ENCODE measurements at regions not wholly inside any gene's neighbourhood (a gene's known extent, or its start where the extent isn't known, plus 50 kb on each side); places are given as distances from the start of the nearest gene placed in this dataset.

- TF ChIP-seq CTCF (IDR thresholded peaks at IDR 0.05; ENCODE audit: borderline replicate concordance, extremely low read depth, insufficient read depth): no peak
Measured at GRCh38 chr12:75592638-75593335, 81.4 kb upstream of the KRR1 start.

GRCh38 chr12:75592086-75592485 lies 80.7 kb upstream of the KRR1 start:
- no peaks in the 10 kb centered on the region for H3K36me3 ChIP-seq (ENCODE audit: control insufficient read depth in 2 of 3, insufficient read depth in 3 of 3, low read length in 3 of 3)
- FAIRE-seq: no peak
- no peak for DNase-seq
- H3K9ac ChIP-seq (ENCODE audit: low read length in 3 of 3): no peak overlapping the region
- intact Hi-C loops (cut with DNase I): no loop called here
- no peak overlapping the region for H3K27ac ChIP-seq (ENCODE audit: low read depth in 2 of 2, low read length in 2 of 2)
- H3K9me3 ChIP-seq (ENCODE audit: control insufficient read depth in 2 of 3, insufficient read depth in 1 of 3, low read length in 3 of 3): no peaks in the 10 kb centered on the region
- no peaks in the 10 kb centered on the region for H3K4me1 ChIP-seq (ENCODE audit: control insufficient read depth in 2 of 3, insufficient read depth in 2 of 3, low read depth in 1 of 3, low read length in 3 of 3)
- no peak for TF ChIP-seq CTCF (IDR thresholded peaks at IDR 0.05; ENCODE audit: borderline replicate concordance, extremely low read depth, insufficient read depth)
- H3K27me3 ChIP-seq (ENCODE audit: control insufficient read depth, insufficient read depth, low read length): no peaks in the 10 kb centered on the region
- H3K4me3 ChIP-seq (ENCODE audit: low read length in 3 of 3): no peak overlapping the region

More at GRCh38 chr12:75592638-75593335, 81.4 kb upstream of the KRR1 start:
- intact Hi-C loops (cut with DNase I): no loop called here
- Histone ChIP-seq H3K27me3 (ENCODE audit: control insufficient read depth, insufficient read depth, low read length) (no peaks in the 10 kb centered on the region), H3K4me1 (ENCODE audit: control insufficient read depth in 2 of 3, insufficient read depth in 2 of 3, low read depth in 1 of 3, low read length in 3 of 3) (no peaks in the 10 kb centered on the region), H3K27ac (ENCODE audit: low read depth in 2 of 2, low read length in 2 of 2) (no peak overlapping the region), H3K4me3 (ENCODE audit: low read length in 3 of 3) (no peak overlapping the region), H3K9me3 (ENCODE audit: control insufficient read depth in 2 of 3, insufficient read depth in 1 of 3, low read length in 3 of 3) (no peaks in the 10 kb centered on the region), H3K9ac (ENCODE audit: low read length in 3 of 3) (no peak overlapping the region), H3K36me3 (ENCODE audit: control insufficient read depth in 2 of 3, insufficient read depth in 3 of 3, low read length in 3 of 3) (no peaks in the 10 kb centered on the region)
- no peak for FAIRE-seq
- DNase-seq: no peak

GRCh38 chr12:75591628-75592027 lies 80.2 kb upstream of the KRR1 start:
- no peak overlapping the region for H3K27ac ChIP-seq (ENCODE audit: low read depth in 2 of 2, low read length in 2 of 2)
- intact Hi-C loops (cut with DNase I): no loop called here
- no peak for TF ChIP-seq CTCF (IDR thresholded peaks at IDR 0.05; ENCODE audit: borderline replicate concordance, extremely low read depth, insufficient read depth)
- H3K4me3 ChIP-seq (ENCODE audit: low read length in 3 of 3): no peak overlapping the region
- H3K9ac ChIP-seq (ENCODE audit: low read length in 3 of 3): no peak overlapping the region
- no peak for FAIRE-seq
- peak in 3 of 5 donors; percentile 12 to 74 (median 73) for DNase-seq
- H3K9me3 ChIP-seq (ENCODE audit: control insufficient read depth in 2 of 3, insufficient read depth in 1 of 3, low read length in 3 of 3): no peaks in the 10 kb centered on the region
- no peaks in the 10 kb centered on the region for H3K27me3 ChIP-seq (ENCODE audit: control insufficient read depth, insufficient read depth, low read length)
- H3K36me3 ChIP-seq (ENCODE audit: control insufficient read depth in 2 of 3, insufficient read depth in 3 of 3, low read length in 3 of 3): no peaks in the 10 kb centered on the region
- no peaks in the 10 kb centered on the region for H3K4me1 ChIP-seq (ENCODE audit: control insufficient read depth in 2 of 3, insufficient read depth in 2 of 3, low read depth in 1 of 3, low read length in 3 of 3)

- DNase-seq (no peak), FAIRE-seq (no peak)
- no peaks in the 10 kb centered on the region for H3K4me1 ChIP-seq (ENCODE audit: control insufficient read depth in 2 of 3, insufficient read depth in 2 of 3, low read depth in 1 of 3, low read length in 3 of 3)
- H3K4me3 ChIP-seq (ENCODE audit: low read length in 3 of 3): no peak overlapping the region
- H3K36me3 ChIP-seq (ENCODE audit: control insufficient read depth in 2 of 3, insufficient read depth in 3 of 3, low read length in 3 of 3): no peaks in the 10 kb centered on the region
- H3K27ac ChIP-seq (ENCODE audit: low read depth in 2 of 2, low read length in 2 of 2): no peak overlapping the region
- H3K9ac ChIP-seq (ENCODE audit: low read length in 3 of 3): no peak overlapping the region
- intact Hi-C loops (cut with DNase I): no loop called here
- H3K9me3 ChIP-seq (ENCODE audit: control insufficient read depth in 2 of 3, insufficient read depth in 1 of 3, low read length in 3 of 3): no peaks in the 10 kb centered on the region
- no peak for TF ChIP-seq CTCF (IDR thresholded peaks at IDR 0.05; ENCODE audit: borderline replicate concordance, extremely low read depth, insufficient read depth)
- no peaks in the 10 kb centered on the region for H3K27me3 ChIP-seq (ENCODE audit: control insufficient read depth, insufficient read depth, low read length)
Measured at GRCh38 chr12:75589801-75590200, 78.4 kb upstream of the KRR1 start.

Data from kidney (tissue), 13 donors.